B cell (primary cell): ENCODE measurements at regions not wholly inside any gene's neighbourhood (a gene's known extent, or its start where the extent isn't known, plus 50 kb on each side); places are given as distances from the start of the nearest gene placed in this dataset. TPM values are rescaled to one million over a fixed set of nuclear protein-coding genes. Genes with fewer than 3 reads are reported as not detected.

Source experiments
- ATAC-seq: fragments of 200-7000 bp; cut with Tn5 transposase; one replicate; pipeline ENCODE4 v1.10.0; 2021; ENCODE audit warnings: low read depth, mild to moderate bottlenecking, moderate number of reproducible peaks, moderate library complexity
- CTCF ChIA-PET: fragments of 350-600 bp; sonication (Branson Sonifier 250); formaldehyde crosslinking; loops from one replicate; lab custom pipeline; 2021; ENCODE audit warnings: antibody characterized with exemption, inconsistent platforms; lab: Charles Lee
- POLR2A ChIA-PET: fragments of 350-600 bp; sonication (Branson Sonifier 250); formaldehyde crosslinking; loops from one replicate; lab custom pipeline; 2021; ENCODE audit warnings: antibody characterized with exemption; lab: Charles Lee
- DNase-seq: peaks from one replicate; pipeline ENCODE4 v3.0.0; 2013
- H2AFZ ChIP-seq: 2 replicates; pipeline ENCODE4 v1.6.1; 2012; ENCODE audit warnings: mild to moderate bottlenecking, low read depth, low read length; ENCODE audit not compliant: insufficient read depth, poor library complexity, severe bottlenecking
- H3K27ac ChIP-seq, 2 donors: 1 replicate in 1 of 2; 2 replicates in 1 of 2; pipeline ENCODE4 v1.5.1; 2012 to 2013; ENCODE audit warnings: low read length in 2 of 2, mild to moderate bottlenecking in 2 of 2, moderate library complexity in 1 of 2
- H3K27me3 ChIP-seq, 4 experiments: fragments of 200-600 bp in 1 of 4; sonication (generic) in 1 of 4; replicated peaks in 1 of 4; 1 replicate in 2 of 4; 2 replicates in 2 of 4; pipeline versions ENCODE4 v1.6.1 to v1.7.0; 2013 to 2016; ENCODE audit warnings: low read length in 3 of 4, mild to moderate bottlenecking in 2 of 4, mixed read lengths in 1 of 4, moderate library complexity in 1 of 4; ENCODE audit not compliant: insufficient read depth in 4 of 4, control insufficient read depth in 3 of 4; ENCODE audit errors: control extremely low read depth in 1 of 4
- H3K36me3 ChIP-seq, 2 experiments: replicated peaks in 1 of 2; 1 replicate in 1 of 2; 2 replicates in 1 of 2; pipeline versions ENCODE4 v1.6.1 to v1.7.1; 2013; ENCODE audit warnings: low read length in 1 of 2; ENCODE audit not compliant: insufficient read depth in 2 of 2, control insufficient read depth in 1 of 2; ENCODE audit errors: control extremely low read depth in 1 of 2, extremely low read depth in 1 of 2
- H3K4me1 ChIP-seq, 2 donors: fragments of 200-600 bp in 1 of 2; sonication (generic) in 1 of 2; 1 replicate in 1 of 2; 2 replicates in 1 of 2; pipeline versions ENCODE4 v1.5.1 to v1.6.1; 2013 to 2017; ENCODE audit warnings: low read length in 2 of 2; ENCODE audit not compliant: control insufficient read depth in 2 of 2, insufficient read depth in 2 of 2
- H3K4me2 ChIP-seq: replicated peaks from 2 replicates; pipeline ENCODE3; 2012; ENCODE audit warnings: mild to moderate bottlenecking, low read depth, low read length; ENCODE audit not compliant: poor library complexity, severe bottlenecking
- H3K4me3 ChIP-seq, 5 experiments: fragments of 200-600 bp in 1 of 5; sonication (generic) in 1 of 5; 1 replicate in 3 of 5; 2 replicates in 2 of 5; pipeline versions ENCODE4 v1.5.1 to v1.7.0; 2011 to 2016; ENCODE audit warnings: low read length in 4 of 5, mild to moderate bottlenecking in 4 of 5, low read depth in 2 of 5, control low read depth in 1 of 5, moderate library complexity in 1 of 5; ENCODE audit not compliant: insufficient read depth in 1 of 5; ENCODE audit errors: control extremely low read depth in 1 of 5, extremely low read depth in 1 of 5
- H3K79me2 ChIP-seq: fragments of 200-600 bp; sonication (generic); one replicate; pipeline ENCODE4 v1.6.0; 2016; ENCODE audit warnings: low read length; ENCODE audit not compliant: control insufficient read depth, insufficient read depth
- H3K9ac ChIP-seq: fragments of 200-600 bp; sonication (generic); 2 replicates; pipeline ENCODE4 v1.6.1; 2017; ENCODE audit warnings: mild to moderate bottlenecking, low read length, moderate library complexity
- H3K9me3 ChIP-seq, 3 donors: one replicate each; pipeline versions ENCODE4 v1.6.1 to v1.7.1; 2013; ENCODE audit warnings: low read length in 2 of 3; ENCODE audit not compliant: control insufficient read depth in 2 of 3, insufficient read depth in 1 of 3; ENCODE audit errors: control extremely low read depth in 1 of 3
- H4K20me1 ChIP-seq: 2 replicates; pipeline ENCODE4 v1.6.0; 2012; ENCODE audit warnings: mild to moderate bottlenecking, low read length; ENCODE audit not compliant: insufficient read depth, control insufficient read depth, poor library complexity, severe bottlenecking
- H3K27ac Mint-ChIP-seq: one replicate; pipeline ENCODE4 v1.8.0; 2021; ENCODE audit warnings: mixed read lengths
- H3K27me3 Mint-ChIP-seq: one replicate; pipeline ENCODE4 v1.8.0; 2021; ENCODE audit warnings: mixed read lengths
- H3K4me1 Mint-ChIP-seq: one replicate; pipeline ENCODE4 v1.8.0; 2021; ENCODE audit warnings: mixed read lengths
- H3K4me3 Mint-ChIP-seq: one replicate; pipeline ENCODE4 v1.8.0; 2021; ENCODE audit warnings: mixed read lengths
- H3K9me3 Mint-ChIP-seq: one replicate; pipeline ENCODE4 v1.8.0; 2022; ENCODE audit warnings: mixed read lengths; ENCODE audit not compliant: insufficient read depth
- EZH2 ChIP-seq: IDR thresholded peaks from 2 replicates; pipeline ENCODE4 v1.6.1; 2012; ENCODE audit warnings: borderline replicate concordance, low read depth, mild to moderate bottlenecking, moderate library complexity, low read length; ENCODE audit not compliant: insufficient read depth, poor library complexity, severe bottlenecking
- WGBS: methylation state at CpG from one replicate; pipeline ENCODE4 v1.1.5; 2013; ENCODE audit warnings: missing lambda C conversion rate; ENCODE audit not compliant: insufficient coverage; 5-methylcytosine and 5-hydroxymethylcytosine counted together
- intact Hi-C: fragments of 100-400 bp; cut with micrococcal nuclease; formaldehyde crosslinking; loops from one replicate; pipeline ENCODE4 v1.10.0; 2022
- small RNA-seq: library from RNA; depleted of rRNA; stranded (forward); fragments of <200 nt; gene quantifications from one replicate; pipeline ENCODE3, GENCODE V24; 2012; ENCODE audit warnings: low replicate concordance, low read depth; ENCODE audit not compliant: insufficient read length
- TF ChIP-seq, protein P1 (sequence below): fragments of 200-600 bp; IDR thresholded peaks from one replicate; pipeline ENCODE4 v1.8.0; 2022; ENCODE audit warnings: antibody characterized with exemption, mild to moderate bottlenecking

DNA sequence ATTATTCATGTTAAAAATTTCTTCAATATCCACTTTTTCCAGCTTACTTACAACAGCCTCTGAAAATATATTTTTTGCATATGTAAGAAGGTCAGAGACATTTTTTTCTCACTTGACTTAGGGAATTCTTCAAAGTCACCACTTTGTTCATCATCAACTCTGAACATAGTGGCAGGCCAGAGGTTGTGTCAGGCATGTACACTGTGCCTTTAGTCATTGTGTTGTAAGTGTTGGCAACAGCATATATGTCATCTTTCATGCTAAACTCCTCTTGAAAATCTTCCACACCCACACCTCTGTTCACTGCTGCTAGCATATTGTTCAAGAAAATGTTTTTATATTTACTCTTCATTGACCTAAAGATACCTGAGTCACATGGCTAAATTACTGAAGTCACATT, 52.2 kb upstream of the ACVR1 start:
- peaks cover 18% of the 10 kb centered on the region for H3K27me3 Mint-ChIP-seq
- H3K4me1 Mint-ChIP-seq: no peaks in the 10 kb centered on the region
- no peaks in the 10 kb centered on the region for H3K9me3 ChIP-seq
- H3K27me3 ChIP-seq: no peaks in the 10 kb centered on the region
- intact Hi-C loops: no loop called here
- H2AFZ ChIP-seq: no peak overlapping the region
- no peak overlapping the region for H3K27ac Mint-ChIP-seq
- H3K4me3 Mint-ChIP-seq: no peak overlapping the region
- no peaks in the 10 kb centered on the region for H3K9me3 Mint-ChIP-seq
- H3K79me2 ChIP-seq: no peaks in the 10 kb centered on the region
- DNase-seq: no peak
- ChIA-PET POLR2A (no interaction called here), CTCF (no interaction called here)
- H4K20me1 ChIP-seq: no peaks in the 10 kb centered on the region
- no peak overlapping the region for H3K27ac ChIP-seq
- H3K4me2 ChIP-seq: no peak overlapping the region
- no peaks in the 10 kb centered on the region for H3K4me1 ChIP-seq
- TF ChIP-seq, protein P1, sequence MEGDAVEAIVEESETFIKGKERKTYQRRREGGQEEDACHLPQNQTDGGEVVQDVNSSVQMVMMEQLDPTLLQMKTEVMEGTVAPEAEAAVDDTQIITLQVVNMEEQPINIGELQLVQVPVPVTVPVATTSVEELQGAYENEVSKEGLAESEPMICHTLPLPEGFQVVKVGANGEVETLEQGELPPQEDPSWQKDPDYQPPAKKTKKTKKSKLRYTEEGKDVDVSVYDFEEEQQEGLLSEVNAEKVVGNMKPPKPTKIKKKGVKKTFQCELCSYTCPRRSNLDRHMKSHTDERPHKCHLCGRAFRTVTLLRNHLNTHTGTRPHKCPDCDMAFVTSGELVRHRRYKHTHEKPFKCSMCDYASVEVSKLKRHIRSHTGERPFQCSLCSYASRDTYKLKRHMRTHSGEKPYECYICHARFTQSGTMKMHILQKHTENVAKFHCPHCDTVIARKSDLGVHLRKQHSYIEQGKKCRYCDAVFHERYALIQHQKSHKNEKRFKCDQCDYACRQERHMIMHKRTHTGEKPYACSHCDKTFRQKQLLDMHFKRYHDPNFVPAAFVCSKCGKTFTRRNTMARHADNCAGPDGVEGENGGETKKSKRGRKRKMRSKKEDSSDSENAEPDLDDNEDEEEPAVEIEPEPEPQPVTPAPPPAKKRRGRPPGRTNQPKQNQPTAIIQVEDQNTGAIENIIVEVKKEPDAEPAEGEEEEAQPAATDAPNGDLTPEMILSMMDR: no peak
- no peak for TF ChIP-seq EZH2
- no peaks in the 10 kb centered on the region for H3K36me3 ChIP-seq
- no peak overlapping the region for H3K9ac ChIP-seq
- no peak overlapping the region for H3K4me3 ChIP-seq
- no peak for ATAC-seq

DNA sequence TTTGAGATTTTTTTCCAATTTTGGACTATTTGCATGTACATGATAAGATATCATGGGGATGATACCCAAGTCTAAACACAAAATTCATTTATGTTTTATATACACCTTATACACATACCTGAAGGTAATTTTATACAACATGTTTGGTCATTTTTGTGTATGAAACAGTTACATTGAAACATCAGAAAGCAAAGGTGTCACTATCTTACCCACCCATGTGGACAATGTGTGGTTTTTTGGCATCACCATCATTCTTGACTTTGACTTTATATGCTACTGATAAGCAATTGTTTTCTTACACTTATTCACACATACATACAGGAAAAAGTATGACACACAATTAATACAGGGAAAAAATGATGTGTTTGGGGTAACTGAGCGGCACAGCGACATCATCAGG, 51.0 kb upstream of the ACVR1 start:
- Histone ChIP-seq H4K20me1 (no peaks in the 10 kb centered on the region), H3K4me1 (no peaks in the 10 kb centered on the region), H3K4me2 (no peak overlapping the region), H3K9ac (no peak overlapping the region), H3K9me3 (no peaks in the 10 kb centered on the region), H3K27ac (no peak overlapping the region), H3K27me3 (no peaks in the 10 kb centered on the region), H3K4me3 (no peak overlapping the region), H3K79me2 (no peaks in the 10 kb centered on the region), H2AFZ (no peak overlapping the region), H3K36me3 (no peaks in the 10 kb centered on the region)
- no peak overlapping the region for H3K27ac Mint-ChIP-seq
- intact Hi-C loops: no loop called here
- CTCF ChIA-PET: no interaction called here
- no peak for DNase-seq
- H3K27me3 Mint-ChIP-seq: peaks cover 18% of the 10 kb centered on the region
- no peak for TF ChIP-seq EZH2
- TF ChIP-seq, protein P1: no peak
- H3K9me3 Mint-ChIP-seq: no peaks in the 10 kb centered on the region
- ATAC-seq: no peak
- no CpG with 5 or more reads among the region's 2 CpGs for WGBS
- no peak overlapping the region for H3K4me3 Mint-ChIP-seq
- POLR2A ChIA-PET: no interaction called here
- H3K4me1 Mint-ChIP-seq: no peaks in the 10 kb centered on the region

Small RNA genes in the stretch of these regions (small RNA-seq; reads per million reads assigned to genes)
- gene RNU6-932P: not detected
